ENCODE measurements at regions not wholly inside any gene's neighbourhood (a gene's known extent, or its start where the extent isn't known, plus 50 kb on each side); places are given as distances from the start of the nearest gene placed in this dataset.
A peak's percentile ranks its signal among the peaks of the same experiment; 100 is the strongest.

DNA sequence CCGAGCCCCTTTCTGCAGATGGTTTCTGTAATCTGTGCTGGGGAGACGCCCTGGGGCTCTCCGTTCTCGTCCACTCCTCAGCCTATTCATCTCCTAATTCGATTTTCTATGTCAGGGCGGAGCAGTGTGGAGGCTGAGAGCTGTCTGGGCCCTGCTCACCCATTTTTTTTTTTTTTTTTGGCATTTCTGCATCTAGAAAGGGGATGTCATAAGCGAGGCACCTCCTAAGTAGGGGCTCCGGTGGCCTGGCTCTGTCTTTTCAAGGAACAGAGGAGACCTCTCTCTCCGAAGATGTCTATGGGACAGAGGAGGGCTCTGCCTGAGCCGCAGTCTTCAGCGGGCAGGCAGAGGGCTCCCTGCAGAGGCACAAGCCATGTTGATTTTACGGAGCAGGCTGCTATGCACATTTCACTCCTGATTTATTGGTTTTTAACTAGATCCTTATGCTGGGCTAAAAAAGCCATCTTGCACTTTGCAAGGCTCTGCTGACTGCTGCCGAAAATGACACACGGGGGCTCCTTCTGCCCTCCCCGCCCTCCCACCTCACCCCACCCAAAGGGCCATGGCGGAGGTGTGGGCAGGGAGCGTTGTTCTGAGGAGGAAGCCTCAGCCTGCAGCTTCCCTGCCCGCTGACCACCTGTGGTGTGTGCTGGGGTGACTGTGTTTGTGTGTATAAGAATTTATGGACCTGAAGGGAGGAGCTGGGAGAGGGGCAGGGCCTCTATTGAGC is 71.0 kb downstream of the FOXD2 start:
- H3K27me3 ChIP-seq (ENCODE audit: control insufficient read depth, insufficient read depth, low read length): peaks cover 26% of the 10 kb centered on the region; the same call in 1 of the 2 replicates

DNA sequence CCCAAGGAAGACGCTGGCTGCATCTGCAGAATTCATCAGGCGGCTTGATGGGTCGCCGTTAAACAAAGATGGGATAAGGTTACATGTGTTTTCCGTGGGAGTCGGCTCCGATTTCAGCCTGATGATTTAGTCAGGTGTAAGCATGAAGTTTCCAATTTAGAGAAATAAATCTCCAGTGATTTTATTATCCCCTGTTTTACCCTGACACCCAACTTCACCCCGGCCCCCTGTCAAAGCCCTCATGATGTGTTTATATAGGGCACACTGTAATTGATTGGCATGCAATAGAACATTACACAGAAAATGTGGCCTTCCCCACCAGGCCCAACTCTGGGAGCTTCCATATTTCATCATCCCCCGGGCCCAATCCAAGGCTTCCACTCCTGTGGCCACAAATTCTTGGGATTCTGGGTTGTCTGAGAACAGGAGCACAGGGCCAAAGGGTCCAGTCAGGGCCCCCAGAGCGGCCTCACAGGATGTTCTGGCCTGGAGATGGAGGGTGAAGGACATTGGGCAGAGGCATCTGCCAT is 72.5 kb downstream of the FOXD2 start:
- no CpG with 5 or more reads among the region's 10 CpGs for WGBS (ENCODE audit: insufficient coverage, insufficient read length)
- no peak overlapping the region for H3K27ac ChIP-seq (ENCODE audit: low read length)
- DNase-seq (ENCODE audit: low read depth, low spot score): no peak

More for the DNA sequence above, 71.0 kb downstream of the FOXD2 start:
- Histone ChIP-seq H3K36me3 (ENCODE audit: control insufficient read depth, insufficient read depth, low read length) (no peaks in the 10 kb centered on the region), H3K4me3 (ENCODE audit: low read length) (peak overlapping the region; percentile 36; the same call in 1 of the 2 replicates), H3K4me1 (ENCODE audit: control insufficient read depth, insufficient read depth, low read length) (no peaks in the 10 kb centered on the region), H3K9me3 (ENCODE audit: control insufficient read depth, insufficient read depth, low read length) (no peaks in the 10 kb centered on the region), H3K27ac (ENCODE audit: low read length) (no peak overlapping the region)
- DNase-seq (ENCODE audit: low read depth, low spot score): no peak
- WGBS (ENCODE audit: insufficient coverage, insufficient read length): no CpG with 5 or more reads among the region's 18 CpGs

DNA sequence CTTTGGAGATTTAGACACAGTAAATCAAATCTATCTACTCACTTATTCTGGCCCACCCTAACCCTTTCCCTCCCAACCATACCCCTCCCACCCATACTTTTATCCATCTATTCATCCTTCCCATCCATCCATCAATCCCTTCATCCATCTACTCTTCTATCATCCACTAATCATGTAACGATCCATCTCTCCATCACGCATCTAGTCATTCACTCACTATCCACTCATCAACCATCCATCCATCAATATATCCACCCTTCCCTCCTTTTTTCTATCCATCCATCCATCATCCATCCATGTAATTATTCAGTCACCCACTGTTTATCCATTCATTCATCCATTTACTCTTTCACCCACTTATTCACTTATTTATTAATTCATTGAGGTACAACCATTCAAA is 74.0 kb downstream of the FOXD2 start:
- Histone ChIP-seq H3K9me3 (ENCODE audit: control insufficient read depth, insufficient read depth, low read length) (no peaks in the 10 kb centered on the region), H3K4me3 (ENCODE audit: low read length) (no peak overlapping the region), H3K27ac (ENCODE audit: low read length) (no peak overlapping the region), H3K4me1 (ENCODE audit: control insufficient read depth, insufficient read depth, low read length) (no peaks in the 10 kb centered on the region), H3K27me3 (ENCODE audit: control insufficient read depth, insufficient read depth, low read length) (peaks cover 22% of the 10 kb centered on the region), H3K36me3 (ENCODE audit: control insufficient read depth, insufficient read depth, low read length) (no peaks in the 10 kb centered on the region)
- WGBS (ENCODE audit: insufficient coverage, insufficient read length): 100% methylated on average over 2 of the region's 2 CpGs
- no peak for DNase-seq (ENCODE audit: low read depth, low spot score)

More for the DNA sequence above, 72.5 kb downstream of the FOXD2 start:
- no peaks in the 10 kb centered on the region for H3K9me3 ChIP-seq (ENCODE audit: control insufficient read depth, insufficient read depth, low read length)
- H3K36me3 ChIP-seq (ENCODE audit: control insufficient read depth, insufficient read depth, low read length): no peaks in the 10 kb centered on the region
- H3K4me3 ChIP-seq (ENCODE audit: low read length): no peak overlapping the region
- peaks cover 26% of the 10 kb centered on the region; the same call in 1 of the 2 replicates for H3K27me3 ChIP-seq (ENCODE audit: control insufficient read depth, insufficient read depth, low read length)
- H3K4me1 ChIP-seq (ENCODE audit: control insufficient read depth, insufficient read depth, low read length): no peaks in the 10 kb centered on the region

DNA sequence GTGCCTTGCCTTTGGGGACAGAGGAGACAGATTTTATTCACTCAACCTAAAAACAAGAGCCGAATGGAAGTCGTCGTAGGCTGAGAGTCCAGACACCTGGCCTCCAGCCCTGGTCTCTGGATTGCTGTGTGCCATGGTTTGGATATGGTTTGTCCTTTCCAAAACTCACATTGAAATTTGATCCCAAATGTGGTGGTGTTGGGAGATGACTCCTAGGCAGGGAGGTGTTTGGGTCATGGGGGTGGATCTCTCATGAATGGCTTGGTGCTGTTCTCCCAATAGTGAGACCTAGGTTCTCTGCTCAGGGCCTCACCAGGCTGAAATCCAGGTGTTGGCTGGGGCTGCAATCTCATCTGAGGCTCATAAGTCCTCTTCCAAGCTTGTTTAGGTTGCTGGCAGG is 75.5 kb downstream of the FOXD2 start:
- no peak for DNase-seq (ENCODE audit: low read depth, low spot score)
- Histone ChIP-seq H3K36me3 (ENCODE audit: control insufficient read depth, insufficient read depth, low read length) (no peaks in the 10 kb centered on the region), H3K27ac (ENCODE audit: low read length) (no peak overlapping the region), H3K4me1 (ENCODE audit: control insufficient read depth, insufficient read depth, low read length) (no peaks in the 10 kb centered on the region), H3K9me3 (ENCODE audit: control insufficient read depth, insufficient read depth, low read length) (no peaks in the 10 kb centered on the region), H3K4me3 (ENCODE audit: low read length) (no peak overlapping the region), H3K27me3 (ENCODE audit: control insufficient read depth, insufficient read depth, low read length) (peaks cover 11% of the 10 kb centered on the region)
- no CpG with 5 or more reads among the region's 3 CpGs for WGBS (ENCODE audit: insufficient coverage, insufficient read length)

DNA sequence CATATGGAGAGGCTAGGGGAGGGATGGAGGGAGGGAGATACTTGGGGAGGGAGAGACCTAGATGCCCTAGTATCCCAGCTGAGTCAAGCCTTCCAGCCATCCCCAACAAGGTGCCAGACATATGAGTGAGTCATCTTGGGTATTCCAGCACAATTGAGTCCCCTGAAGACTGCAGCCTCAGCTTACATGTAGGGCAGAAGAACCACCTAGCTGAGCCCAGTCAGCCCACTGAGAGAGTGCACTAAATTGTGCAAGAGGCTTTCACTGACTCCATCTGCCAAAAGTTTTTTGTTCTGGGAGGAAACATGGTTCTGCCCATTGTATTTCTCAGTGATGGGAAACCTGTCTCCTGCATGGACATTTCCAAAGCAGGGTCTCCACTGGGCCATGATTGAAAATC is 76.4 kb downstream of the FOXD2 start:
- DNase-seq (ENCODE audit: low read depth, low spot score): no peak
- H3K27me3 ChIP-seq (ENCODE audit: control insufficient read depth, insufficient read depth, low read length): peaks cover 3% of the 10 kb centered on the region

DNA sequence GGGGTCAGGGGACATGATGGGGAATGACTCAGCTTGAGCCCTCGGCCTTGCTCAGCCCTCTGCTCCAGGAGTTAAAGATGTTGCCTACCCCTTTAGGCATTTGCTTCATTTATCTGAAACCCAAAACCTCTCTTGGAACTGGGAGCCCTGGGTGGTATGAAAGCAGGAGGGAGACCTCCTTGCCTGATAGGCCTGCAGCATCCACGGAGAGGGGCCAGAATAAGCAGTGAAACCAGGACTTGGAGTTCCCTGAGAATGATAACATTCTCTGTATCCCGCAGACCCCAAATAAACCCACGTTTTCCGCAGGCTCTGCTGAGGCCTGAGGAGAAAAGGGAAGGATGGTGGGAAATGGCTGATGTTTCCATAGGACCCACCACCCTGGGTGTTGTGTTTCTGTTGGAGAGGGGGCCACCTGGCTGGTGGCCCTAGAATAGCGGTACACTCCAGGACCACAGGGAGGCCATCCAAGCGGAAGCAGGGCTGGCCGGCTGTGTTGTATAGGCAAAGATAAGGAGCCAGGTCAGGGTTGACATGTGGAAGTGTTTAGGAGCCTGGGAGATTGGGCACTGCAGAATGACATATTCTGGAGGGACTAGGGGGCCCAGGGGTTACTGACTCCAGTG is 77.4 kb downstream of the FOXD2 start:
- H3K4me3 ChIP-seq (ENCODE audit: low read length): no peak overlapping the region
- no peak for DNase-seq (ENCODE audit: low read depth, low spot score)
- H3K4me1 ChIP-seq (ENCODE audit: control insufficient read depth, insufficient read depth, low read length): no peaks in the 10 kb centered on the region; the same call in 1 of the 2 replicates
- no peak overlapping the region for H3K27ac ChIP-seq (ENCODE audit: low read length)
- no peaks in the 10 kb centered on the region for H3K9me3 ChIP-seq (ENCODE audit: control insufficient read depth, insufficient read depth, low read length)
- no CpG with 5 or more reads among the region's 8 CpGs for WGBS (ENCODE audit: insufficient coverage, insufficient read length)
- no peaks in the 10 kb centered on the region for H3K36me3 ChIP-seq (ENCODE audit: control insufficient read depth, insufficient read depth, low read length)
- peaks cover 2% of the 10 kb centered on the region for H3K27me3 ChIP-seq (ENCODE audit: control insufficient read depth, insufficient read depth, low read length)

More for the DNA sequence above, 76.4 kb downstream of the FOXD2 start:
- Histone ChIP-seq H3K4me1 (ENCODE audit: control insufficient read depth, insufficient read depth, low read length) (no peaks in the 10 kb centered on the region), H3K4me3 (ENCODE audit: low read length) (no peak overlapping the region), H3K27ac (ENCODE audit: low read length) (no peak overlapping the region), H3K36me3 (ENCODE audit: control insufficient read depth, insufficient read depth, low read length) (no peaks in the 10 kb centered on the region), H3K9me3 (ENCODE audit: control insufficient read depth, insufficient read depth, low read length) (no peaks in the 10 kb centered on the region)

DNA sequence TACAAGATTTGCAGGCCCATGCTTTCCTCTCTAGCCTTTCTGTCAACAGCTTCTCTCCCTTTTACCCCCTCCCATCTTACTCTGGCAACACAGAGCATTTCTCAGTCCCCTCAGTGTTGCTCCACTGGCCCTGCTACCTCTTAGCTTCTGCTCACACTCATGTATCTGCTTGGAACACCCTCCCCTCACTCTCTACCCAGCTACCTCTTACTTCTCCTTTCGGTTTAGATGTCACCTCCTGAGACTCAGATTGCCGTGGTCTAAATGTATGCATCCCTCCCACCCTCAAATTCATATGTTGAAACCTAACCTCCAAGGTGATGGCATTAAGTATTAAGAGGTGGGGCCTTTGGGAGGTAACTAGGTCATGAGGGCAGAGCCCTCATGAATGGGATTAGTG is 80.1 kb downstream of the FOXD2 start:
- H3K27ac ChIP-seq (ENCODE audit: low read length): no peak overlapping the region
- no peak overlapping the region for H3K4me3 ChIP-seq (ENCODE audit: low read length)
- H3K27me3 ChIP-seq (ENCODE audit: control insufficient read depth, insufficient read depth, low read length): peaks cover 2% of the 10 kb centered on the region
- H3K36me3 ChIP-seq (ENCODE audit: control insufficient read depth, insufficient read depth, low read length): no peaks in the 10 kb centered on the region
- DNase-seq (ENCODE audit: low read depth, low spot score): no peak
- no CpG with 5 or more reads among the region's 2 CpGs for WGBS (ENCODE audit: insufficient coverage, insufficient read length)
- H3K4me1 ChIP-seq (ENCODE audit: control insufficient read depth, insufficient read depth, low read length): peaks cover 2% of the 10 kb centered on the region; the same call in 1 of the 2 replicates
- H3K9me3 ChIP-seq (ENCODE audit: control insufficient read depth, insufficient read depth, low read length): no peaks in the 10 kb centered on the region

DNA sequence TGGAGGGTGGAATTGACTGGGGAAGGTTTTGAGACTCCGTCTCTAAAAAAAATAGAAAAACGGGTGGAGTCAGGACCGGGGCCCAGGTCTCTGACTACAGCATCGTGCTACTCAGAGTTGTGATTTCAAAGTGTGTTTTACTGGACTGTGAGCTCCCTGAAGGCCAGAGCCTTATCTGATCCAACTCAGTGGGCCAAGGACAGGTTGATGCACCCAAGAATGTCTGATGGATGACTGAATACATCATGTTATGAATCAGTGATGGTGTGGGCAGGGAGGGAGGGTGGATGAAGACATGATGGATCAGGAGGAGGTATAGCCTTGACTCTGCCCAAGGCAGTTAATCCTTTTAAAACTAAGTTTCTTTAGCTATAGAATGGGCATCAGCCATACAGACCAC is 81.6 kb downstream of the FOXD2 start:
- H3K36me3 ChIP-seq (ENCODE audit: control insufficient read depth, insufficient read depth, low read length): no peaks in the 10 kb centered on the region
- H3K9me3 ChIP-seq (ENCODE audit: control insufficient read depth, insufficient read depth, low read length): no peaks in the 10 kb centered on the region
- peaks cover 2% of the 10 kb centered on the region for H3K27me3 ChIP-seq (ENCODE audit: control insufficient read depth, insufficient read depth, low read length)
- no peak overlapping the region for H3K4me3 ChIP-seq (ENCODE audit: low read length)
- DNase-seq (ENCODE audit: low read depth, low spot score): no peak
- peaks cover 5% of the 10 kb centered on the region for H3K4me1 ChIP-seq (ENCODE audit: control insufficient read depth, insufficient read depth, low read length)
- WGBS (ENCODE audit: insufficient coverage, insufficient read length): no CpG with 5 or more reads among the region's 4 CpGs
- H3K27ac ChIP-seq (ENCODE audit: low read length): no peak overlapping the region

DNA sequence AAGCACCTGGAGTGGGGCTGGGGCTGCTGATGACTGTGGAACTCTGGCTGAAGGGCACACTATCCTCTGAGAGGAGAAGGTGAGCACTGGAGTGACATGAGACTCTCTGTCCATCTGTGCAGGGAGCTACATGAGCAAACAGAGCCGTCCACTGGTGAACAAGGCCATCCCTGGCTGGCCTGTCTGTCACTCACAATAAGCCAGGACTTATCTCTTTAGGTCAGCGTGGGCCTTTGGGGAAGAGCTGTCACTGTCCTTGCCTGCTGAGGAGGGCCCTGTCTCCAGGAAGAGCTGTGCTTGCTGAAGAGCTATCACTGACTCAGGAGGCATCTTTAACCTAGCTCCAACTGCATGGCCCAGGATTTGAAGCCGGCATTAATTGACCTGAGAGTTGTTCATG is 82.1 kb downstream of the FOXD2 start:
- H3K4me3 ChIP-seq (ENCODE audit: low read length): no peak overlapping the region
- DNase-seq (ENCODE audit: low read depth, low spot score): no peak
- no peak overlapping the region for H3K27ac ChIP-seq (ENCODE audit: low read length)
- no peaks in the 10 kb centered on the region for H3K9me3 ChIP-seq (ENCODE audit: control insufficient read depth, insufficient read depth, low read length)
- no CpG with 5 or more reads among the region's 3 CpGs for WGBS (ENCODE audit: insufficient coverage, insufficient read length)
- peaks cover 2% of the 10 kb centered on the region for H3K27me3 ChIP-seq (ENCODE audit: control insufficient read depth, insufficient read depth, low read length)
- no peaks in the 10 kb centered on the region for H3K36me3 ChIP-seq (ENCODE audit: control insufficient read depth, insufficient read depth, low read length)
- H3K4me1 ChIP-seq (ENCODE audit: control insufficient read depth, insufficient read depth, low read length): peaks cover 5% of the 10 kb centered on the region

DNA sequence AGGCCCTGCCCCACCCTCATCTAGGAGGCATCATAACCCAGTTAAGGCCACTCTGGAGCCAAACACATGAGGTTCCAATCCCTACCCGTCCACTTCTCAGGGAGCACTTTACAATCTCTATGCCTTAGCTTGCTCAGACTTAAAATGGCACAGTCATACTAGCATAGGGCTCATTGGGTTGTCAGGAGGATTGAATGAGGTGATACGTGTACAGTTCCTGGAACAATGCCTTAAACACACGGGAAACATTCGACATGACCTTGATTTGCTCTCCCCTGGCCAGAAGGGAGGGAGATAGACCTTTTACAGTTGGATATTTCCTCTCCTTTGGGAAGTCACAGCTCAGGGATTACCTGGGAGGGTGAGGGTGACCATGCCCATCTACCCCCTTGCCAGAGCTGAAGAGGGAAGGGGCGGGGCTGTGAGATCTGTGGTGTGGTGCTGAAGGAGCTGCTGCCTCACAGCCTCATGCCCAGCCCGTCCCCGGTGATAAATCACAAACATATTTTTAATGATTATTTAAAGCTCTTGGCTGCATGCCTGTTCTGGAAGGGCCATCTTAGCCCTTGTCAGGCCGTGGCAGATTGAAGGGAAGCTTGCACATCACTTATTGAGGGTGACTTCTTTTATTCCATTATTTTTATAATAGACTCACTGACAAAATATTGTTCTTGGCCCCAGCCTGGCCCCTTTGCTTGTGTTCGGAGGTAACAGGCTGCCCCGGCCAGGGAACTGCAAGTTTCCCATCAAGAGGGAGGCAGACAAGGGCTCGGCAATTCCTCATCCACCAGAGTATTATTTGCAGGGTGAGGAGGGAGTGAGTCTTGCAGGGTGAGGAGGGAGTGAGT is 83.4 kb downstream of the FOXD2 start:
- Histone ChIP-seq H3K27ac (ENCODE audit: low read length) (no peak overlapping the region), H3K36me3 (ENCODE audit: control insufficient read depth, insufficient read depth, low read length) (no peaks in the 10 kb centered on the region), H3K9me3 (ENCODE audit: control insufficient read depth, insufficient read depth, low read length) (no peaks in the 10 kb centered on the region), H3K4me1 (ENCODE audit: control insufficient read depth, insufficient read depth, low read length) (peaks cover 5% of the 10 kb centered on the region), H3K4me3 (ENCODE audit: low read length) (no peak overlapping the region), H3K27me3 (ENCODE audit: control insufficient read depth, insufficient read depth, low read length) (peaks cover 2% of the 10 kb centered on the region; the same call in 1 of the 2 replicates)
- no peak for DNase-seq (ENCODE audit: low read depth, low spot score)
- WGBS (ENCODE audit: insufficient coverage, insufficient read length): no CpG with 5 or more reads among the region's 11 CpGs
